HepG2 (cell line): ENCODE measurements at regions not wholly inside any gene's neighbourhood (a gene's known extent, or its start where the extent isn't known, plus 50 kb on each side); places are given as distances from the start of the nearest gene placed in this dataset.

Experiments
- CENPT ChIP-seq: sonication (generic); formaldehyde crosslinking; IDR thresholded peaks from 2 replicates; pipeline ENCODE4 v1.8.0; 2022; ENCODE audit warnings: low read depth, mild to moderate bottlenecking, moderate library complexity, missing genetic modification reagents
- MED8 ChIP-seq: sonication (generic); formaldehyde crosslinking; IDR thresholded peaks from 2 replicates; pipeline ENCODE4 v1.8.1; 2023; ENCODE audit warnings: mild to moderate bottlenecking, missing genetic modification reagents; ENCODE audit not compliant: insufficient replicate concordance
- MLX ChIP-seq: IDR thresholded peaks from 2 replicates; pipeline ENCODE4 v1.6.1; 2016
- PLRG1 ChIP-seq: fragments of 450-650 bp; conservative IDR thresholded peaks from 2 replicates; pipeline ENCODE4 v1.6.1; 2016
- RAD21 ChIP-seq: fragments of 450-650 bp; formaldehyde crosslinking; IDR thresholded peaks from 2 replicates; pipeline ENCODE4 v1.5.0; 2020; ENCODE audit warnings: mild to moderate bottlenecking
- ZBTB44 ChIP-seq: sonication (generic); formaldehyde crosslinking; IDR thresholded peaks from 2 replicates; pipeline ENCODE4 v1.4.0; 2020; ENCODE audit warnings: missing genetic modification reagents
- ZNF230 ChIP-seq: sonication (generic); formaldehyde crosslinking; IDR thresholded peaks from 2 replicates; pipeline ENCODE4 v1.4.0; 2020; ENCODE audit warnings: mild to moderate bottlenecking, missing genetic modification reagents
- ZNF317 ChIP-seq: sonication (generic); formaldehyde crosslinking; IDR thresholded peaks from 2 replicates; pipeline ENCODE4 v1.5.0; 2020; ENCODE audit warnings: mild to moderate bottlenecking, missing genetic modification reagents
- ZNF484 ChIP-seq: sonication (generic); formaldehyde crosslinking; IDR thresholded peaks from 2 replicates; pipeline ENCODE4 v1.5.1; 2020; ENCODE audit warnings: mild to moderate bottlenecking, low read depth, missing genetic modification reagents, borderline replicate concordance
- ZNF501 ChIP-seq: sonication (generic); formaldehyde crosslinking; IDR thresholded peaks from 2 replicates; pipeline ENCODE4 v1.5.1; 2020; ENCODE audit warnings: mild to moderate bottlenecking, moderate library complexity, missing genetic modification reagents
- ZNF672 ChIP-seq: sonication (generic); formaldehyde crosslinking; IDR thresholded peaks from 2 replicates; pipeline ENCODE4 v1.8.1; 2022; ENCODE audit warnings: missing genetic modification reagents
- ZNF773 ChIP-seq: sonication (generic); formaldehyde crosslinking; IDR thresholded peaks from 2 replicates; pipeline ENCODE4 v1.4.0; 2020; ENCODE audit warnings: missing genetic modification reagents, borderline replicate concordance
- TF ChIP-seq, protein P1 (sequence below): sonication (generic); formaldehyde crosslinking; IDR thresholded peaks from 2 replicates; pipeline ENCODE4 v1.9.0; 2022; ENCODE audit warnings: low read depth, missing genetic modification reagents
- TF ChIP-seq, protein P2 (sequence below): sonication (generic); formaldehyde crosslinking; IDR thresholded peaks from 2 replicates; pipeline ENCODE4 v1.5.0; 2020; ENCODE audit warnings: missing genetic modification reagents
- TF ChIP-seq, protein P3 (sequence below): sonication (generic); formaldehyde crosslinking; IDR thresholded peaks from 2 replicates; pipeline ENCODE4 v1.5.0; 2020; ENCODE audit warnings: missing genetic modification reagents, mild to moderate bottlenecking, borderline replicate concordance
- TF ChIP-seq, protein P4 (sequence below): sonication (generic); formaldehyde crosslinking; IDR thresholded peaks from 2 replicates; pipeline ENCODE4 v1.5.1; 2020; ENCODE audit warnings: missing genetic modification reagents, mild to moderate bottlenecking, borderline replicate concordance
- TF ChIP-seq, protein P5 (sequence below): sonication (generic); formaldehyde crosslinking; IDR thresholded peaks from 2 replicates; pipeline ENCODE4 v1.4.0; 2020; ENCODE audit warnings: missing genetic modification reagents, borderline replicate concordance

GRCh38 chr6:37102299-37103168, 67.4 kb upstream of the PIM1 start (continued):
- TF ChIP-seq, protein P1, sequence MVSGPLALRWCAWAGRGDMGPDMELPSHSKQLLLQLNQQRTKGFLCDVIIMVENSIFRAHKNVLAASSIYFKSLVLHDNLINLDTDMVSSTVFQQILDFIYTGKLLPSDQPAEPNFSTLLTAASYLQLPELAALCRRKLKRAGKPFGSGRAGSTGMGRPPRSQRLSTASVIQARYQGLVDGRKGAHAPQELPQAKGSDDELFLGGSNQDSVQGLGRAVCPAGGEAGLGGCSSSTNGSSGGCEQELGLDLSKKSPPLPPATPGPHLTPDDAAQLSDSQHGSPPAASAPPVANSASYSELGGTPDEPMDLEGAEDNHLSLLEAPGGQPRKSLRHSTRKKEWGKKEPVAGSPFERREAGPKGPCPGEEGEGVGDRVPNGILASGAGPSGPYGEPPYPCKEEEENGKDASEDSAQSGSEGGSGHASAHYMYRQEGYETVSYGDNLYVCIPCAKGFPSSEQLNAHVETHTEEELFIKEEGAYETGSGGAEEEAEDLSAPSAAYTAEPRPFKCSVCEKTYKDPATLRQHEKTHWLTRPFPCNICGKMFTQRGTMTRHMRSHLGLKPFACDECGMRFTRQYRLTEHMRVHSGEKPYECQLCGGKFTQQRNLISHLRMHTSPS (CRISPR knock-in tag) = no peak; the same call in 1 of the 2 replicates
- TF ChIP-seq ZNF230 (CRISPR knock-in tag) = peak; percentile 71; the same call in 1 of the 2 replicates
- no peak for TF ChIP-seq ZNF501 (CRISPR knock-in tag)
- no peak for TF ChIP-seq ZNF317
- TF ChIP-seq ZNF773 (CRISPR knock-in tag) = no peak; the same call in 1 of the 2 replicates
- TF ChIP-seq, protein P2, sequence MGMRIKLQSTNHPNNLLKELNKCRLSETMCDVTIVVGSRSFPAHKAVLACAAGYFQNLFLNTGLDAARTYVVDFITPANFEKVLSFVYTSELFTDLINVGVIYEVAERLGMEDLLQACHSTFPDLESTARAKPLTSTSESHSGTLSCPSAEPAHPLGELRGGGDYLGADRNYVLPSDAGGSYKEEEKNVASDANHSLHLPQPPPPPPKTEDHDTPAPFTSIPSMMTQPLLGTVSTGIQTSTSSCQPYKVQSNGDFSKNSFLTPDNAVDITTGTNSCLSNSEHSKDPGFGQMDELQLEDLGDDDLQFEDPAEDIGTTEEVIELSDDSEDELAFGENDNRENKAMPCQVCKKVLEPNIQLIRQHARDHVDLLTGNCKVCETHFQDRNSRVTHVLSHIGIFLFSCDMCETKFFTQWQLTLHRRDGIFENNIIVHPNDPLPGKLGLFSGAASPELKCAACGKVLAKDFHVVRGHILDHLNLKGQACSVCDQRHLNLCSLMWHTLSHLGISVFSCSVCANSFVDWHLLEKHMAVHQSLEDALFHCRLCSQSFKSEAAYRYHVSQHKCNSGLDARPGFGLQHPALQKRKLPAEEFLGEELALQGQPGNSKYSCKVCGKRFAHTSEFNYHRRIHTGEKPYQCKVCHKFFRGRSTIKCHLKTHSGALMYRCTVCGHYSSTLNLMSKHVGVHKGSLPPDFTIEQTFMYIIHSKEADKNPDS (CRISPR knock-in tag) = no peak; the same call in 1 of the 2 replicates
- TF ChIP-seq ZBTB44 = no peak
- TF ChIP-seq, protein P3, sequence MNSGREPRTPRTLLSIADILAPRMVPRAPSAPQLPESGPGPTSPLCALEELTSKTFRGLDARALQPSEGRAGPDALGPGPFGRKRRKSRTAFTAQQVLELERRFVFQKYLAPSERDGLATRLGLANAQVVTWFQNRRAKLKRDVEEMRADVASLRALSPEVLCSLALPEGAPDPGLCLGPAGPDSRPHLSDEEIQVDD (CRISPR knock-in tag) = no peak
- no peak for TF ChIP-seq CENPT (CRISPR knock-in tag)
- TF ChIP-seq, protein P4, sequence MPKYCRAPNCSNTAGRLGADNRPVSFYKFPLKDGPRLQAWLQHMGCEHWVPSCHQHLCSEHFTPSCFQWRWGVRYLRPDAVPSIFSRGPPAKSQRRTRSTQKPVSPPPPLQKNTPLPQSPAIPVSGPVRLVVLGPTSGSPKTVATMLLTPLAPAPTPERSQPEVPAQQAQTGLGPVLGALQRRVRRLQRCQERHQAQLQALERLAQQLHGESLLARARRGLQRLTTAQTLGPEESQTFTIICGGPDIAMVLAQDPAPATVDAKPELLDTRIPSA (CRISPR knock-in tag) = no peak
- TF ChIP-seq PLRG1 = no peak
- TF ChIP-seq, protein P5, sequence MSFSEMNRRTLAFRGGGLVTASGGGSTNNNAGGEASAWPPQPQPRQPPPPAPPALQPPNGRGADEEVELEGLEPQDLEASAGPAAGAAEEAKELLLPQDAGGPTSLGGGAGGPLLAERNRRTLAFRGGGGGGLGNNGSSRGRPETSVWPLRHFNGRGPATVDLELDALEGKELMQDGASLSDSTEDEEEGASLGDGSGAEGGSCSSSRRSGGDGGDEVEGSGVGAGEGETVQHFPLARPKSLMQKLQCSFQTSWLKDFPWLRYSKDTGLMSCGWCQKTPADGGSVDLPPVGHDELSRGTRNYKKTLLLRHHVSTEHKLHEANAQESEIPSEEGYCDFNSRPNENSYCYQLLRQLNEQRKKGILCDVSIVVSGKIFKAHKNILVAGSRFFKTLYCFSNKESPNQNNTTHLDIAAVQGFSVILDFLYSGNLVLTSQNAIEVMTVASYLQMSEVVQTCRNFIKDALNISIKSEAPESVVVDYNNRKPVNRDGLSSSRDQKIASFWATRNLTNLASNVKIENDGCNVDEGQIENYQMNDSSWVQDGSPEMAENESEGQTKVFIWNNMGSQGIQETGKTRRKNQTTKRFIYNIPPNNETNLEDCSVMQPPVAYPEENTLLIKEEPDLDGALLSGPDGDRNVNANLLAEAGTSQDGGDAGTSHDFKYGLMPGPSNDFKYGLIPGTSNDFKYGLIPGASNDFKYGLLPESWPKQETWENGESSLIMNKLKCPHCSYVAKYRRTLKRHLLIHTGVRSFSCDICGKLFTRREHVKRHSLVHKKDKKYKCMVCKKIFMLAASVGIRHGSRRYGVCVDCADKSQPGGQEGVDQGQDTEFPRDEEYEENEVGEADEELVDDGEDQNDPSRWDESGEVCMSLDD (CRISPR knock-in tag) = 0 out of 2 replicates have a peak, but pooled peaks have one; percentile 58
- peak; percentile 81 for TF ChIP-seq RAD21 (CRISPR knock-in tag)
- no peak for TF ChIP-seq MED8 (CRISPR knock-in tag)
- TF ChIP-seq MLX = peak; percentile 42; the same call in 1 of the 2 replicates
- TF ChIP-seq ZNF484 (CRISPR knock-in tag) = no peak
- TF ChIP-seq ZNF672 (CRISPR knock-in tag) = no peak
